ENCODE measurements at regions not wholly inside any gene's neighbourhood (a gene's known extent, or its start where the extent isn't known, plus 50 kb on each side); places are given as distances from the start of the nearest gene placed in this dataset.
A peak's percentile ranks its signal among the peaks of the same experiment; 100 is the strongest.

GRCh38 chr2:150997066-150997465 is 264.6 kb downstream of the RBM43 start:
- no peaks in the 10 kb centered on the region for H3K27me3 ChIP-seq (ENCODE audit: insufficient read depth, low read length)
- no peaks in the 10 kb centered on the region for H3K79me2 ChIP-seq (ENCODE audit: insufficient read depth, low read length)
- TF ChIP-seq CTCF (IDR thresholded peaks at IDR 0.05; ENCODE audit: extremely low read depth, low read depth, low read length), result no peak
- no peak overlapping the region for H3K4me3 ChIP-seq (ENCODE audit: insufficient read depth, low read length)
- H3K4me2 ChIP-seq (ENCODE audit: insufficient read depth, low read length), result no peak overlapping the region
- H3K4me1 ChIP-seq (ENCODE audit: insufficient read depth, low read length), result peaks cover 6% of the 10 kb centered on the region
- H2AFZ ChIP-seq (ENCODE audit: low read length), result no peak overlapping the region
- H3K36me3 ChIP-seq (ENCODE audit: insufficient read depth, low read length), result no peaks in the 10 kb centered on the region
- H3K27ac ChIP-seq (ENCODE audit: low read depth, low read length), result no peak overlapping the region
- H4K20me1 ChIP-seq (ENCODE audit: insufficient read depth, low read length), result no peaks in the 10 kb centered on the region
- DNase-seq (ENCODE audit: insufficient read length, low spot score, missing footprints), result no peak
- no peaks in the 10 kb centered on the region for H3K9me3 ChIP-seq (ENCODE audit: low read depth, low read length)

DNA sequence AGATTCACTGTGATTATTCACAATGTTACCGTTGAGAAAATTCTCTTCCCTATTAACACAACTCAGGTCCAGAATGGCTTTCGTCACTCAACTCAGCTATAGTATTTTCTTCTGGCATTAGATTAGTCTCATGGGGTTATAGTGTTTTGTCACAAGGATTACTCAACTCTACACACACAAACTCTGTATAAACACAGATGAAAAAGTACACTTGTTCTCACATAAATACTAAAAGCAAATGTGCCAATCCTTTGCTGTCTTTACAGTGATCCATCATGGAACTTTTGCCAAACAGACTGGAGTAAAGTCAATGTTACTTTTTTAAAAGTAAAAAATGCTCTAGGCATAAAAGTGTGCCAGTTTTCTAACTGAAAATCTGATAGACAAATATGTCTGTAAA is 267.6 kb downstream of the RBM43 start:
- H3K4me3 ChIP-seq (ENCODE audit: insufficient read depth, low read length), result no peak overlapping the region
- peak overlapping the region; percentile 25 for H2AFZ ChIP-seq (ENCODE audit: low read length)
- no peaks in the 10 kb centered on the region for H4K20me1 ChIP-seq (ENCODE audit: insufficient read depth, low read length)
- H3K4me2 ChIP-seq (ENCODE audit: insufficient read depth, low read length), result no peak overlapping the region
- H3K36me3 ChIP-seq (ENCODE audit: insufficient read depth, low read length), result no peaks in the 10 kb centered on the region
- H3K27ac ChIP-seq (ENCODE audit: low read depth, low read length), result no peak overlapping the region
- H3K79me2 ChIP-seq (ENCODE audit: insufficient read depth, low read length), result no peaks in the 10 kb centered on the region
- H3K4me1 ChIP-seq (ENCODE audit: insufficient read depth, low read length), result peaks cover 6% of the 10 kb centered on the region
- H3K9me3 ChIP-seq (ENCODE audit: low read depth, low read length), result peaks cover 2% of the 10 kb centered on the region
- H3K27me3 ChIP-seq (ENCODE audit: insufficient read depth, low read length), result no peaks in the 10 kb centered on the region
- no peak for TF ChIP-seq CTCF (IDR thresholded peaks at IDR 0.05; ENCODE audit: extremely low read depth, low read depth, low read length)
- no peak for DNase-seq (ENCODE audit: insufficient read length, low spot score, missing footprints)

DNA sequence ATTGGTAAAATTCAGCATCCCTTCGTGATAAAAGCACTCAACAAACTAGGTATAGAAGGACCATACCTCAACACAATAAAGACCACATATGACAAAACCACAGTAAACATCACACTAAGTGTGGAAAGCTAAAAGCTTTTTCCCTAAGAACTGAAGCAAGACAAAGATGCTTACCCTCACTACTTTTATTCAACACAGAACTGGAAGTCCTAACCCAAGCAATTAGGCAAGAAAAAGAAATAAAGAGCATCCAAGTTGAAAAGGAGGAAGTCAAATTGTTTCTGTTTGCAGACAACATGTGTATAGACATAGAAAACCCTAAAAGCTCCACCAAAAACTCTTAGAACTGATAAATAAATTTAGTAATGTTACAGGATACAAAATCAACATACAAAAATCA is 271.7 kb downstream of the RBM43 start:
- Histone ChIP-seq H3K4me2 (ENCODE audit: insufficient read depth, low read length) (no peak overlapping the region), H3K4me1 (ENCODE audit: insufficient read depth, low read length) (no peaks in the 10 kb centered on the region), H4K20me1 (ENCODE audit: insufficient read depth, low read length) (no peaks in the 10 kb centered on the region), H3K36me3 (ENCODE audit: insufficient read depth, low read length) (no peaks in the 10 kb centered on the region), H3K9me3 (ENCODE audit: low read depth, low read length) (peaks cover 2% of the 10 kb centered on the region), H3K79me2 (ENCODE audit: insufficient read depth, low read length) (no peaks in the 10 kb centered on the region), H3K27me3 (ENCODE audit: insufficient read depth, low read length) (no peaks in the 10 kb centered on the region), H3K4me3 (ENCODE audit: insufficient read depth, low read length) (no peak overlapping the region), H3K27ac (ENCODE audit: low read depth, low read length) (no peak overlapping the region), H2AFZ (ENCODE audit: low read length) (no peak overlapping the region)
- TF ChIP-seq CTCF (IDR thresholded peaks at IDR 0.05; ENCODE audit: extremely low read depth, low read depth, low read length), result no peak
- no peak for DNase-seq (ENCODE audit: insufficient read length, low spot score, missing footprints)

DNA sequence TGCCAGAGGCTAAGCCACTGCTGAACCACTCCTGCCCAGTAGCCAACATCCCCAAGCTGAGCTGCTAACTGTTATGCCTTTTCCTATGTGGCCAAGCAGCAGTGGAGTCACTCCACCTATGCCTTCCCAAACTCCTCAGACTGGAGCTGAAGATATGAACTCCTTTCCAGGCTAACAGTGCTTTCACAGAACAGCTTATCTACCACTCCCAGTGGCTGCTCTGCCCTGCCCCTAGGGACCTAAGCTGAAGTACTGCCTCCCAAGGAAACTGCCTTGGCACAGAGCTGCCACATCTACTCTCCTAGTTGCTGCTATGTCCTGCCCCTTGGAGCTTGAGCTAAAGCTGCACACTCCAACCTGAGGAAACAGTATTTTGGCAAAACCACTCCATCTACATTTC is 275.9 kb downstream of the RBM43 start:
- Histone ChIP-seq H3K36me3 (ENCODE audit: insufficient read depth, low read length) (no peaks in the 10 kb centered on the region), H3K4me3 (ENCODE audit: insufficient read depth, low read length) (no peak overlapping the region), H3K4me1 (ENCODE audit: insufficient read depth, low read length) (no peaks in the 10 kb centered on the region), H3K79me2 (ENCODE audit: insufficient read depth, low read length) (no peaks in the 10 kb centered on the region), H3K4me2 (ENCODE audit: insufficient read depth, low read length) (no peak overlapping the region), H3K27ac (ENCODE audit: low read depth, low read length) (no peak overlapping the region), H4K20me1 (ENCODE audit: insufficient read depth, low read length) (no peaks in the 10 kb centered on the region), H3K9me3 (ENCODE audit: low read depth, low read length) (peaks cover 1% of the 10 kb centered on the region), H3K27me3 (ENCODE audit: insufficient read depth, low read length) (no peaks in the 10 kb centered on the region), H2AFZ (ENCODE audit: low read length) (no peak overlapping the region)
- TF ChIP-seq CTCF (IDR thresholded peaks at IDR 0.05; ENCODE audit: extremely low read depth, low read depth, low read length), result no peak
- peak; percentile 51 for DNase-seq (ENCODE audit: insufficient read length, low spot score, missing footprints)

All from osteoblast (primary cell).